Panc1 (cell line): ENCODE measurements at regions not wholly inside any gene's neighbourhood (a gene's known extent, or its start where the extent isn't known, plus 50 kb on each side); places are given as distances from the start of the nearest gene placed in this dataset.

Source experiments
- ATAC-seq: fragments of 200-7000 bp; cut with Tn5 transposase; 2 replicates; pipeline ENCODE4 v1.9.1; 2020; ENCODE audit warnings: mild to moderate bottlenecking, moderate library complexity
- BruUV-seq: library from RNA; stranded (reverse); fragments of 400-500 nt; replicated peaks from 2 replicates; lab custom pipeline; 2021; lab: Mats Ljungman, UMichigan
- CTCF ChIA-PET: fragments of 300-600 bp; sonication (Branson Sonifier 250); formaldehyde crosslinking; loops from one replicate; lab custom pipeline; 2022; ENCODE audit warnings: antibody characterized with exemption; lab: Charles Lee
- POLR2A ChIA-PET: fragments of 300-600 bp; sonication (Branson Sonifier 250); formaldehyde crosslinking; loops from one replicate; lab custom pipeline; 2022; ENCODE audit warnings: antibody characterized with exemption; lab: Charles Lee
- DNase-seq: peaks from one replicate; pipeline ENCODE4 v3.0.0-alpha.2; 2010; ENCODE audit warnings: low read depth, low spot score
- H3K27ac ChIP-seq: 2 replicates; pipeline ENCODE4 v1.5.1; 2011; ENCODE audit warnings: mild to moderate bottlenecking, low read length, inconsistent platforms
- H3K27me3 ChIP-seq: fragments of 200-500 bp; sonication (Bioruptor generic); 2 replicates; pipeline ENCODE4 v1.6.0; 2014; ENCODE audit warnings: low read length, inconsistent platforms; ENCODE audit not compliant: control insufficient read depth, insufficient read depth
- H3K36me3 ChIP-seq: fragments of 200-500 bp; sonication (Bioruptor generic); 2 replicates; pipeline ENCODE4 v1.5.1; 2014; ENCODE audit warnings: inconsistent platforms, mild to moderate bottlenecking, low read length, moderate library complexity; ENCODE audit not compliant: control insufficient read depth, insufficient read depth
- H3K4me1 ChIP-seq: 2 replicates; pipeline ENCODE4 v1.5.1; 2011; ENCODE audit warnings: inconsistent platforms, mild to moderate bottlenecking, low read length, moderate library complexity; ENCODE audit not compliant: control insufficient read depth, insufficient read depth
- H3K4me3 ChIP-seq, 2 experiments: 2 replicates each; pipeline ENCODE4 v1.5.1; 2011 to 2012; ENCODE audit warnings: low read depth in 2 of 2, low read length in 2 of 2, mild to moderate bottlenecking in 2 of 2, inconsistent platforms in 1 of 2, moderate library complexity in 1 of 2
- H3K9me3 ChIP-seq: fragments of 200-500 bp; sonication (Bioruptor generic); 2 replicates; pipeline ENCODE4 v1.5.1; 2014; ENCODE audit warnings: low read depth, mild to moderate bottlenecking, inconsistent platforms, low read length, moderate library complexity; ENCODE audit not compliant: control insufficient read depth, insufficient read depth
- POLR2AphosphoS5 ChIP-seq: IDR thresholded peaks from 2 replicates; pipeline ENCODE4 v1.6.1; 2012; ENCODE audit warnings: mild to moderate bottlenecking, low read depth, low read length, moderate library complexity
- SIN3A ChIP-seq: IDR thresholded peaks from 2 replicates; pipeline ENCODE4 v1.6.1; 2012; ENCODE audit warnings: low read depth, mild to moderate bottlenecking, low read length, moderate library complexity, borderline replicate concordance; ENCODE audit not compliant: insufficient read depth
- TCF7L2 ChIP-seq: IDR thresholded peaks from 2 replicates; pipeline ENCODE4 v1.6.1; 2011; ENCODE audit warnings: mild to moderate bottlenecking, low read depth, low read length, inconsistent platforms
- in situ Hi-C: cut with HindIII; loops from 2 replicates; pipeline ENCODE4 v1.10.0; 2016; ENCODE audit warnings: low sequenced_read_pairs, low pct_unique_long_range_greater_than_20kb
- intact Hi-C: fragments of 100-400 bp; cut with micrococcal nuclease; formaldehyde crosslinking; loops from one replicate; pipeline ENCODE4 v1.10.0; 2022; ENCODE audit not compliant: unreplicated experiment
- TF ChIP-seq, protein P1 (sequence below), 2 experiments: IDR thresholded peaks; 2 replicates each; pipeline ENCODE4 v1.6.1; 2011 to 2012; ENCODE audit warnings: low read depth in 2 of 2, control low read depth in 1 of 2, low read length in 1 of 2, mild to moderate bottlenecking in 1 of 2, moderate library complexity in 1 of 2; ENCODE audit not compliant: insufficient read depth in 1 of 2
- TF ChIP-seq, protein P2 (sequence below): fragments of 450-650 bp; IDR thresholded peaks from 2 replicates; pipeline ENCODE4 v1.5.1; 2017; ENCODE audit warnings: mild to moderate bottlenecking

DNA sequence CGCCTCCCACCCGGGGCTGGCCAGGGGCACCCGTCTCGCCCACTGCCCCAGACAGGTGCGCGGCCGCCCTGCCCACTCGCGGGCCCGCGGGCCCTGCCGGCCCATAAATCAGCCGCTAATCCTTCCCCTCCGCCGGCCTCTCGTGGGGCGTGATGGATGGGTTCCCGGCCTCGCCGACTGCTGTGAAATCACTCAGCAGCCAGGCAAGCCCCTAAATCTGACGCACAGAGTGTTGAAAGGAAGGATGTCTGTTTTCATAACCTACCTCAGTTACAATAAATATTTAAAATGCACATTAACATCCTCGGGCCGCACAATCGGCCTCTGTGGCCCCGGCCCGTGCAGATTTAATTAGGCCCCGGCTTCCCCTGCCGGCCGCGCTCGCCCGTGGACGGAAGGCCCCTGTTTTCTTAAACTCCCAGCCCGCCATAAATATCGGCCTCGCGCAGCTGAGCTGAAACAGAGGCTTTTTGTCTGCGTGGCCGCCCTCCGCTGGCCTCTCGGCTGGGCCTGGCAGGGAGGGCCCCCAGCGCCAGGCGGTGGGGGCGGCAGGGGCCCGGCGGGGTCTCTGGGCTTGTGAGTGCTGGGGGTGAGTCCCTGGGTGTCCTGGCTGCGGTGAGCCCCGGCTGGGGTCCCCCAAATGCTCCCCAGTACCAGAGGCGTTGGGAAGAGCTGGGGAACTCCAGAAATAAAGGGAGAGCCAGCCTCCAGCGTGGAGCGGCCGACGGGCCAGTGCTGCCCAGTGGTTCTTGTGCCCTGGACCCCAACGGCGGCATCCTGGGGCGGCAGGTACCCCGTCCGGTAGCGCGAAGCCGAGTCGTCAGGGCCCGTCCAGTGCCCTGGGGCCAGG is 90.7 kb downstream of the UNCX start:
- in situ Hi-C loops (no loop called here), intact Hi-C loops (no loop called here)
- POLR2A ChIA-PET, result no interaction called here
- no peaks in the 10 kb centered on the region for H3K36me3 ChIP-seq
- DNase-seq, result no peak
- H3K9me3 ChIP-seq, result no peaks in the 10 kb centered on the region
- no peak for TF ChIP-seq SIN3A
- TF ChIP-seq TCF7L2, result no peak
- TF ChIP-seq POLR2AphosphoS5, result no peak
- TF ChIP-seq, protein P1, sequence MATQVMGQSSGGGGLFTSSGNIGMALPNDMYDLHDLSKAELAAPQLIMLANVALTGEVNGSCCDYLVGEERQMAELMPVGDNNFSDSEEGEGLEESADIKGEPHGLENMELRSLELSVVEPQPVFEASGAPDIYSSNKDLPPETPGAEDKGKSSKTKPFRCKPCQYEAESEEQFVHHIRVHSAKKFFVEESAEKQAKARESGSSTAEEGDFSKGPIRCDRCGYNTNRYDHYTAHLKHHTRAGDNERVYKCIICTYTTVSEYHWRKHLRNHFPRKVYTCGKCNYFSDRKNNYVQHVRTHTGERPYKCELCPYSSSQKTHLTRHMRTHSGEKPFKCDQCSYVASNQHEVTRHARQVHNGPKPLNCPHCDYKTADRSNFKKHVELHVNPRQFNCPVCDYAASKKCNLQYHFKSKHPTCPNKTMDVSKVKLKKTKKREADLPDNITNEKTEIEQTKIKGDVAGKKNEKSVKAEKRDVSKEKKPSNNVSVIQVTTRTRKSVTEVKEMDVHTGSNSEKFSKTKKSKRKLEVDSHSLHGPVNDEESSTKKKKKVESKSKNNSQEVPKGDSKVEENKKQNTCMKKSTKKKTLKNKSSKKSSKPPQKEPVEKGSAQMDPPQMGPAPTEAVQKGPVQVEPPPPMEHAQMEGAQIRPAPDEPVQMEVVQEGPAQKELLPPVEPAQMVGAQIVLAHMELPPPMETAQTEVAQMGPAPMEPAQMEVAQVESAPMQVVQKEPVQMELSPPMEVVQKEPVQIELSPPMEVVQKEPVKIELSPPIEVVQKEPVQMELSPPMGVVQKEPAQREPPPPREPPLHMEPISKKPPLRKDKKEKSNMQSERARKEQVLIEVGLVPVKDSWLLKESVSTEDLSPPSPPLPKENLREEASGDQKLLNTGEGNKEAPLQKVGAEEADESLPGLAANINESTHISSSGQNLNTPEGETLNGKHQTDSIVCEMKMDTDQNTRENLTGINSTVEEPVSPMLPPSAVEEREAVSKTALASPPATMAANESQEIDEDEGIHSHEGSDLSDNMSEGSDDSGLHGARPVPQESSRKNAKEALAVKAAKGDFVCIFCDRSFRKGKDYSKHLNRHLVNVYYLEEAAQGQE (IDR thresholded peaks at IDR 0.05; ENCODE audit: insufficient read depth in 1 of 2, low read depth in 2 of 2, low read length in 1 of 2), result no peak
- TF ChIP-seq, protein P2, sequence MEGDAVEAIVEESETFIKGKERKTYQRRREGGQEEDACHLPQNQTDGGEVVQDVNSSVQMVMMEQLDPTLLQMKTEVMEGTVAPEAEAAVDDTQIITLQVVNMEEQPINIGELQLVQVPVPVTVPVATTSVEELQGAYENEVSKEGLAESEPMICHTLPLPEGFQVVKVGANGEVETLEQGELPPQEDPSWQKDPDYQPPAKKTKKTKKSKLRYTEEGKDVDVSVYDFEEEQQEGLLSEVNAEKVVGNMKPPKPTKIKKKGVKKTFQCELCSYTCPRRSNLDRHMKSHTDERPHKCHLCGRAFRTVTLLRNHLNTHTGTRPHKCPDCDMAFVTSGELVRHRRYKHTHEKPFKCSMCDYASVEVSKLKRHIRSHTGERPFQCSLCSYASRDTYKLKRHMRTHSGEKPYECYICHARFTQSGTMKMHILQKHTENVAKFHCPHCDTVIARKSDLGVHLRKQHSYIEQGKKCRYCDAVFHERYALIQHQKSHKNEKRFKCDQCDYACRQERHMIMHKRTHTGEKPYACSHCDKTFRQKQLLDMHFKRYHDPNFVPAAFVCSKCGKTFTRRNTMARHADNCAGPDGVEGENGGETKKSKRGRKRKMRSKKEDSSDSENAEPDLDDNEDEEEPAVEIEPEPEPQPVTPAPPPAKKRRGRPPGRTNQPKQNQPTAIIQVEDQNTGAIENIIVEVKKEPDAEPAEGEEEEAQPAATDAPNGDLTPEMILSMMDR, result no peak
- H3K27me3 ChIP-seq, result no peaks in the 10 kb centered on the region
- no TSS peak for BruUV-seq
- H3K4me1 ChIP-seq, result no peaks in the 10 kb centered on the region
- ATAC-seq, result no peak; the same call in 1 of the 2 replicates
- H3K27ac ChIP-seq, result no peak overlapping the region
- no peak overlapping the region for H3K4me3 ChIP-seq
- CTCF ChIA-PET, result no interaction called here

DNA sequence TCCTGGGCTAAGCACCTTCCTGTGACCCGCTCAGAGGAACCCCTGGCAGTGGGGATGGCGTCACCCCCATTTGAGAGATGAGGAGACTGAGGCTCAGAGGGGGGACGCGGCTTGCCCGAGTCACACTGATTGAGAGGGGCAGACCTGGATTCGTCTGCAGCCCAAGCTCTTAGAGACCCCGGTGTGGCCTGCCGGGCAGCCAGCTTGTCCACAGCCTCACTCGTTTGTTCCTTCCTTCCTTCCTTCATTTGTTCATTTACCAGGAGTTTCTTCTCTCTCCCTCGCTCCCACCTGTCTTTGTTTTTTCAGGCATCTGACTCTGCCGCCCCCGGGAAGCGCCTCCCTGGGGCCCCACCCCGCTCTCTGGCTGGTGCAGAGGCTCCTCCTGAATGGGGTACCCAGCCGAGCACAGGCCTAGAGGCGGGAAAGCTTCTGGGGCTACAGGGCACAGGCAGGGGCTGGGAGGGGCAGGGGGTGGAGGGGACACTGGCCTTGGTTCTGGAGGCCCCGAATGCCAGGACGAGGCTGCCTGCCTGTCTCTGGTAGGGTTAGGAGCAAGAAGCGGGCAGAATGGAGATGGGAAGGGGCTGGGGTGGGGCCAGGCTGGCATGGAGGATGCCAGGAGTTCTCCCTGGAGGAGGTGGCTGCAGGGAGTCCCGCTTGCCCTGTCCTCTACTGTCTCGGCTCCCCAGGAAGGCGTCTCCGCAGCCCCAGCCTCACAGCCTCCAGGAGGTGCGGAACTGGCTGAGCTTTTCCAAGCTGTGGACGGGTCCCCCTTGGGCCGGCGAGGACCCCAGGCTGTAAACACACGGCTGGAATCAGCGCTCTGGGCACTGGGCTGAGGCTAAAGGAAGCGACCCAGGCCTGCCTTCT is 91.6 kb downstream of the UNCX start:
- Histone ChIP-seq H3K4me1 (no peaks in the 10 kb centered on the region), H3K36me3 (no peaks in the 10 kb centered on the region), H3K27me3 (no peaks in the 10 kb centered on the region), H3K9me3 (no peaks in the 10 kb centered on the region), H3K4me3 (no peak overlapping the region), H3K27ac (no peak overlapping the region)
- no TSS peak for BruUV-seq
- intact Hi-C loops, result no loop called here
- POLR2A ChIA-PET, result no interaction called here
- in situ Hi-C loops, result no loop called here
- CTCF ChIA-PET, result no interaction called here
- DNase-seq, result no peak
- no peak for ATAC-seq
- TF ChIP-seq, protein P2, result no peak
- TF ChIP-seq TCF7L2 (no peak), POLR2AphosphoS5 (no peak), SIN3A (no peak)
- TF ChIP-seq, protein P1 (IDR thresholded peaks at IDR 0.05; ENCODE audit: insufficient read depth in 1 of 2, low read depth in 2 of 2, low read length in 1 of 2), result no peak
